Renal cortical epithelial cell (primary cell): ENCODE measurements at regions not wholly inside any gene's neighbourhood (a gene's known extent, or its start where the extent isn't known, plus 50 kb on each side); places are given as distances from the start of the nearest gene placed in this dataset.

ENCODE experiments used
- DNase-seq: peaks from one replicate; pipeline ENCODE4 v3.0.0-alpha.2; 2011; ENCODE audit warnings: low read depth

- no peak for DNase-seq
These were observed 80.0 kb upstream of the FAM180A start for GRCh38 chr7:135828604-135829003.

GRCh38 chr7:135827391-135827790, 78.8 kb upstream of the FAM180A start:
- DNase-seq: no peak

- no peak for DNase-seq
These were observed 76.8 kb upstream of the FAM180A start for GRCh38 chr7:135825406-135825805.

- DNase-seq: no peak
These were observed 73.8 kb upstream of the FAM180A start for GRCh38 chr7:135822376-135822775.

- DNase-seq: no peak
These were observed 69.0 kb upstream of the FAM180A start for GRCh38 chr7:135817583-135817982.

GRCh38 chr7:135815033-135815432, 66.4 kb upstream of the FAM180A start:
- no peak for DNase-seq

GRCh38 chr7:135812148-135812547, 63.5 kb upstream of the FAM180A start:
- no peak for DNase-seq

GRCh38 chr7:135811506-135811905, 62.9 kb upstream of the FAM180A start:
- no peak for DNase-seq

- DNase-seq: no peak
These were observed 59.6 kb upstream of the FAM180A start for GRCh38 chr7:135808206-135808605.

- DNase-seq: no peak
These were observed 54.5 kb upstream of the FAM180A start for GRCh38 chr7:135803143-135803542.

GRCh38 chr7:135802697-135803096, 54.1 kb upstream of the FAM180A start:
- DNase-seq: peak; percentile 61

GRCh38 chr7:135801877-135802276, 53.3 kb upstream of the FAM180A start:
- DNase-seq: no peak

- peak; percentile 66 for DNase-seq
These were observed 52.6 kb upstream of the FAM180A start for GRCh38 chr7:135801045-135801693.

- DNase-seq: no peak
These were observed 51.9 kb upstream of the FAM180A start for GRCh38 chr7:135800560-135800959.

GRCh38 chr7:135799881-135800280, 51.3 kb upstream of the FAM180A start:
- no peak for DNase-seq
